ENCODE measurements at regions not wholly inside any gene's neighbourhood (a gene's known extent, or its start where the extent isn't known, plus 50 kb on each side); places are given as distances from the start of the nearest gene placed in this dataset.
"Not testable (repeated sequence)": the region's sequence is repeated elsewhere in the genome, so short reads cannot be mapped to it uniquely, and the experiment has no call there.

DNA sequence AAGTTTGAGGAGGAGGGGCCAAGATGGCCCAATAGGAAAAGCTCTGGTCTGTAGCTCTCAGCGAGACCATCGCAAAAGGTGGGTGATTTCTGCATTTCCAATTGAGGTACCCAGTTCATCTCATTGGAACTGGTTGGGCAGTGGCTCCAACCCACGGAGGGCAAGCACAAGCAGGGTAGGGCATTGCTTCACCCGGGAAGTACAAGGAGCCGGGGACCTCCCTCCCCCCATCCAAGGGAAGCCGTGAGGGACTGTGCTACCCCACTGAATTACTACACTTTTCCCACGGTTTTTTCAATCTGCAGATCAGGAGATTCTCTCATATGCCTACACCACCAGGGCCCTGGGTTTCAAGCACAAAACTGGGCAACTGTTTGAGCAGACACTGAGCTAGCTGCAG is 58.0 kb upstream of the EFCAB3 start:
- DNase-seq, result no peak

DNA sequence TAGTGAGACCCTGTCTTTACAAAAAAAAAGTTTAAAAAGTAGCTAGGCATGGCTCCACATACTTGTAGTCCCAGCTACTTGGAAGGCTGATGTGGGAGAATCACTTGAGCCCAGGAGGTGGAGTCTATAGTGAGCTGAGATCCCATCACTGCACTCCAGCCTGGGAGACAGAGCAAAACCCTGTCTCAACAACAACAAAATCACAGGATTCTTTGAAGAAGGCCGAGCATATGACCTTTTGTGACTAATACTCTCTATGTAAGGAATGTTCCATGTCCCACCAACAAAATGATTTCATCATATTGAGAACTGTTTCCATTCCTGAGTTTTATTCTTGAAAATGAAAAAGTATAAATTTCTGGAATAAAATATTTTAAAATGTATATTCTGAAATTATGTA is 58.9 kb upstream of the EFCAB3 start:
- DNase-seq, result no peak

DNA sequence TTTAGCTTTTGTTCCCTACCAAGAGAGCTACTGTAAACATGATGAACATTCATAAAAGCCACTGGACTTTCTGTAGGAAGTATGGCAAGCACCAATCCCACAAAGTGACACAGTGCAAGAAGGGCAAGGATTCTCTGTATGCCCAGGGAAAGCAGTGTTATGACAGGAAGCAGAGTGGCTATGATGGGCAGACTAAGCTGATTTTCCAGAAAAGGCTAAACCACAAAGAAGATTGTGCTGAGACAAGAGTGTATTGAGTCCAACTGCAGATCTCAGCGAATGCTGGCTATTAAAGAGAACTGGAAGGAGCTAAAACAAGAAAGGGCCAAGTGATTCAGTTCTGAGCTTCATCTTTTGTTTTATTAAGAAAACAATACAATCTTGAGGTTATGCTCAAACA is 60.5 kb upstream of the EFCAB3 start:
- DNase-seq, result no peak

DNA sequence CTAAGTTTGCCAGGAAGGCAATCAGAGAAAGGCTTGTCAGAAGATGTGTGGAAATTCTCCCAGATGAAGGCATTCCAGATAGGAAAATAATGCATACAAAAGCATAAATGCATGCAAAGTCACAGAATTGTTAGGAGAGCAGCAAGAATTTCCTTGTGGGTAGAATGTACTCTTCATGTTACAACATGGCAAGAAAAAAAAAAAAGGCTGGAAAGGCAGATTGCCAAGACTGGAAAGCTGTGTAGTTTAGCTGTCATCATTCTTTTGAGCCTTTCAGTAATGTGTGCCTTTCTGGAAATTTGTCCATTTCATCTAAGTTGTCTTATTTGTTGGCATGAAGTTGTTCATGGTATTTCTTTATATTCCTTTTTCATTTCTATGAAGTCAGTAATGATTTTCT is 71.0 kb upstream of the EFCAB3 start:
- no peak for DNase-seq

DNA sequence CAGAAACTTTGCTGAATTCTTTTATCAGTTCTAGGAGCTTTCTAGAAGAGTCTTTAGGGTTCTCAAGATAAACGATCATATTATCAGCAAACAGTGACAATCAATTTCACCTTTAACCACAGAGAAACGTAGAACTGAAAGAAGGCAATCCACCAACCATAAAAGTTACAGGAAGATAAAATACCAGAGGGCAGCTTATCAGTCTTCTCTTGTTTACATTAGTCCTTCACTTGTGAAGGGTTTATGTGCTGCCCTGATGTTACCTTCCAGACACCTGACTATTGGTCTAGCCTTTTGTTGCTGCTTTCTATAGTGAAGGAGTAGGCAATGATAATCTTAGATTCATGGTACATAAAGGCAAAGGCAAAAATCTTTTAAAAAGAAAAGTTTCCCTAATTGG is 73.2 kb upstream of the EFCAB3 start:
- no peak for DNase-seq

DNA sequence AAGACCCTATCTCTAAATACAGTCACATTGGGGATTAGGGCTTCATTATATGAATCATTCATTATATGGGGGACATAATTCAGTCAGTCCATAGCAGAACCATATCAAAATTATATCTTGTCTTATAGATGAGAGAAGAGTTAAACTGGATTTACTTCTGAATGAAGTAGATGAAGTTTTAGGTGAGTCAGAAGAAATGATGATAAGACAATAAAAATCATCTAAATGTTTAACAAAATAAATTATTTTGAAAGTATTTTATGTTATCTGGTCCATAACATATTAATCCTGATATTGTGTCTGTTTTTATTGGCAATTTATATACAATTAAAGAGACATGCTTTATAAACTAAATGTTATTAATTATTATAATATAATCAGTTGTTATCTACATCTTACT is 76.9 kb upstream of the EFCAB3 start:
- DNase-seq, result no peak

DNA sequence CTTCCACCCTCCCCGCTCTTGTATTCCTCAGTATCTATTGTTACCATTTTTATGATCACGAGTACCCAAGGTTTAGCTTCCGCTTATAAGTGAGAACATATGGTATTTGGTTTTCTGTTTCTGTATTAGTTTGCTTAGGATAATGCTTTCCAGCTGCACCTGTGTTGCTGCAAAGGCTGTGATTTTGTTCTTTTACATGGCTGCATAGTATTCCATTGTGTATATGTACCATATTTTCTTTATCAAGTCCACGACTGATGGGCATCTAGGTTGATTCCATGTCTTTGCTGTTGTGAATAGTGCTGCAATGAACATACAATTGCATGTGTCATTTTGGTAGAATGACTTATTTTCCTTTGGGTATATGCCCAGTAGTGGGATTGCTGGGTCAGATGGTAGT is 79.7 kb upstream of the EFCAB3 start:
- DNase-seq, result no peak

DNA sequence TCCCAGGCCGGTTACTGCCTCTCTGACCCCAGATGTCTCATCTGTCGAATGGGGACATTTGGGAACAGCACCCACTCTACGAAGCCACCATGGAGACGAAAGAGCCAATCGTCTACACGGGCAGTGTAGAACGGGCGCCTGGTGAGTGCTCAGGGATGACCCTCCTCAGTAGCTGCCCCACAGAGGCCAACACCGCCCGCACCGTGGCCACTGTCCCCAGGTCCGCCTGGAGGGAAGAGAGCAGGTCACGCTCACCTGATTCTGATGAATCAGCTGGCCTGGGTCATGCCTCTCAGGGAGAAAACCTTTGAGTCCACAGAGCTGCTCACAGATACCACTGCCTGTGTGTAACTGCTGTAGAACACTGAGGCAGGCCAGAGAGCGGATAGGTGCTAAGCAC is 105.1 kb upstream of the EFCAB3 start:
- not testable (repeated sequence) for DNase-seq

DNA sequence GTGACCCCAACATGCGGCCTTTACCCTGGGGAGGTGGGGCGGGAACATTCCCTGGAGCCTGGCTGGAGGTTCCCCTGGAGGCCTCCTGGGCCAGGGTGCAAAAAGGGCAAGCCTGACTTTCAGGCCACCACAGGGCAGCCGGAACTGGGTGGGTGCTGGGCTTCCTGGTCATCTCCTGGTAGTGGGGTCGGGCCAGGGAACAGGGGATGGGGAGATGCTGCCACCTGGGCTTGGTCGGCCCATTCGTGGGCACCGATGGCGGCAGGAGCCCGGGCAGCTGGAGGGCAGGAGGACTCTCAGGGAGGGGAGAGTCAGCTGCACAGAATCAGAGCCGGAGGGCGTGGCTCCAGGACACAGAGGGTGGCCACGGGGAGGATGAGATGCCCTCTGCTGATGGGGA is 112.0 kb upstream of the EFCAB3 start:
- DNase-seq, result not testable (repeated sequence)

DNA sequence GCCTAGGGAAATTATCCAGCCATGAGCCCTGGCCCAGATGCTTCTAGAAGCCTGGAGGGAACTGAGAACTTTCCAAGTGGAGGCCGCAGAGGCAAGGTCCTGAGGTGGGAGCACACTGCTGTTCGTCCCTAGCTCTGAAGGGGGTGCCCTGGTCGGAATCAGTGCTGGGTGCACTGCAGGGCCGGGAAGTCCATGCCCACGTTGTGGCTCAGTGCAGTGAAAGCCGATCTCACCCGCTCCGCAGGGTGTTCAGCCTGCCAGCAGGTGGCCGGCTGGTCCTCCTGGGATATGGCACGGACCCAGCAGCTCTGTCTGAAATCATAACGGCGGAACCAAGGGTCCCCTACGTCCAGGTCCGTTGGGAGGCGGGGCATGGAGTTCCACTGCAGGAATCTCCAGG is 115.4 kb upstream of the EFCAB3 start:
- DNase-seq, result not testable (repeated sequence)

DNA sequence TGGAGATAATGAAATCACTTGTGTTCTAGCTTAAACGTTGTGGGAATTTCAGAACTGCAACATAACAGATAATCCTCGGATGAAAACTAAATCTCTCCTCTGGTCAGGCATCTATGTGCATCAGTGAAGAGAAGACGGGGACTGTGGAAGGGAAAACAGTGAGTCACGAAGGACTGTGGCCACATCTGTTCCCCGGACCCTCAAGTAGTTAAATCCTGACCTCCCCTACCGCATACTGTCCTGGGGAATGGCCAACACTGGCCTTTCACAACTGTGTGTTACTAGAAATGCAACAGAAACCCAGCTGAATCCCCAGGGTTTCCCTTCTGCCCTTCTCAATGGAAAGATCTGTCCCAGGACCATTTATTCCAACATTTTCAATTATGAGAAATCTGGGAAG is 124.6 kb upstream of the EFCAB3 start:
- DNase-seq, result not testable (repeated sequence)

DNA sequence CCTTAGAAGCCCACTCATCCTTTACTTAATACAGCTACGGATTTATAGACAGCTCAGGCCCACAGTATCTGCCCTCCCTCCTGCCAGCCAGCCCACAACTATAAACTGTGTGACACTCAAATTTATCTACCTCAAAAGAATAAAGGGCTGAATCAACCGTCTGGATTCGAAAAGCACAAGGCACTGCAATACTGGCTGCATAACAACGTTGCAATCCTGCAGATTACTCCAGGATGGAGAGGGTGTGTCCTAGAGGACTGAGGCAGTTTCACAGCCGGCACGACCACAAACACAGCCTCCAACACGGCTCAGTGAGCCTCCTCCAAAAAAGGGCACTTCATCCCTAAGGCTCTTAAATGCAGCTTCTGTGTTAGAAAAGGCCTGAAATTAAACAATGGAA is 138.3 kb upstream of the EFCAB3 start:
- not testable (repeated sequence) for DNase-seq

DNA sequence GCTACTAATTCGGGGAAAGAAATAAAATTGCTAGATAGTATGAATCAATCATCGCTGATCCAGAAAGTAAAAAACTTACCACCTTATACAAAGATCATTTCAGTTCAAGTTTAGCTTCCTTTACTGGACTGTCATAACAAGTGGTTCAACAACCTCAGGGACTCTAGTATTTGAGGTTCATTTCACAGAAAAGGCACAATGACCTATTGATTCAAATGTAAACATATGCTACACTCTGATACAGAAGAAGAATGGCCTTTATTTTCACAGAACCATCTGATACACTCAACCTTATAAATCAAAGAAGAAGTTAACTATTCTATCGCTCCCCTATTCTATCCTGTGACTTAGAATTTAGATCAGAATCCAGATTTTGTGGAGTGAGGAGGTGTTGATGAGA is 140.8 kb upstream of the EFCAB3 start:
- not testable (repeated sequence) for DNase-seq

DNA sequence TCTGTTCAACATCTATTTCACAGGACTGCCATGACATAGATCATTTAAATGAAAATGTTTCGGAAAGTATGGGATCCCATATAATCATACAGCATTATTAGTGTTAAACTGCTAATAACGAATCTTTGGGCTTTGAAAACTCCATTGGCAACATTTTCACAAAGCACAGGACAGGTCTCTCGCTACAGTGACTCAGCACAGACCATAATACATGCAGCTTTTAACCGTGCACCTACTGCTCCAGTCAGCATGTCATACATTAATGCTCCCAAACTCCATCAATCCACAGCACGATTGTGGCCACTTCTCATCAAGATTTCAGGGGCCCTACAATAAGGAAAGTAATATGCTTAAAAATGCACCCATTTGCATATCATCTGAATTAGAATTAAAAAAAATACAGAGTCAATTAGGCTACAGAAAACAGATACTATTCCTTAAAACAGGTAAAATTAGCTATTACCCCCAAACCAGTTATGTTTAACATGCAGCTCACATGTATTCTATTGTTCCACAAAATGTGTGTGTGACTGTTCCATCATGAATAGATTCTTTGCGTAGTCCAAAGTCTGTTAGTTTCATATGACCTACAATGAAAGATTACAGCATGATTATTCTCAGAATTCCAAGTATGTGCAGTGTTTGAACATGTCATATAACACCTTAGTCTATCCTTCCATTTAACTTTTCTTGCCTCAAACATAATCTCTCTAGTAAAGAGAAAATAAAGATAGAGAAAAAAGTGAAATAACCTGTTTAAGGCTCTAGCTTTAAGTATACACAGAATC is 141.6 kb upstream of the EFCAB3 start:
- not testable (repeated sequence) for DNase-seq

DNA sequence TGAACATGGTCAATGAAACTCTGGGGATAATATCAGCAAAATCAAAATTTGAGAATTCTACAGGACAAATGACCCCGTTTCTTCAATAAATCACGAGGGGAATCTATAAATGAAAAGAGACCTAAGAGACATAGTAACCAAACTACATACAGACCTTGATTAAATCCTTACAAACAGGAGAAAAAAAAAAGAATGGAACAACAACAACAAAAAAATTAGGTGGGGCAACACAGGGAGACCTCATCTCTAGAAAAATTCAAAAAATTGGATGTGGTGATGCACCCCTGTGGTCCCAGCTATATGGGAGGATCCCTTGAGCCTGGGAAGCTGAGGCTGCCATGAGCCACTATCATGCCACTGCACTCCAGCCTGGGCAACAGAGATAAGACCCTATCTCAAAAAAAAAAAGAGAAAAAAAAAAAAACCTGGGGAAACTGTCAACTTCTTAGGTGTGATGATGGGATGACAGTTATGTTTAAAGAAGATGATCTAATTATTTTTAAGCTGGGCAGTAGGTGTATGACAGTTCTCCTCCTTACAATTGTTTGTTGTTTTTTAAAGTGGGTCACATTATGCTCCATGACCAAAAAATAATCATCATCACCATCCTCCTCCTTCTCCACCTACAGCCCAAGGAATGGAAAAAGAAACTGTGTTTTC is 146.4 kb upstream of the EFCAB3 start:
- not testable (repeated sequence) for DNase-seq

DNA sequence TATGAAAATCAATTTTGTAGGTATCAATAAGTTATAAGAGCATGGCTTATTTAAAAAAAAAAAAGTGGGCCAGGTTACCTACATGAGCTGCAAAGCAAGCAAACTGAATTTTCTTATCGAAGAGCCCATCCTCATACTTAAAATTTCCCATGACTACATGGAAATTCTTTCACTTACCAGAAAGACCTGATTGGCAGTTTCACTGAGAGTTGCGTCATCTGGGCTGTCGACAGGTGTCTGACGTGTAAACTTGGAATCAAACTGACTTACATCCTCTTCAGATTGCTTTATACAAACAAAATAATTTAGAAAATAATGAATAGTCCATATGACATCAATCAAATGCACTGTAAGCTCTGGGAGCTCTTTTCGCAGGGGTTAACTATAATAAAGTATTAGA is 149.1 kb upstream of the EFCAB3 start:
- DNase-seq, result not testable (repeated sequence)

DNA sequence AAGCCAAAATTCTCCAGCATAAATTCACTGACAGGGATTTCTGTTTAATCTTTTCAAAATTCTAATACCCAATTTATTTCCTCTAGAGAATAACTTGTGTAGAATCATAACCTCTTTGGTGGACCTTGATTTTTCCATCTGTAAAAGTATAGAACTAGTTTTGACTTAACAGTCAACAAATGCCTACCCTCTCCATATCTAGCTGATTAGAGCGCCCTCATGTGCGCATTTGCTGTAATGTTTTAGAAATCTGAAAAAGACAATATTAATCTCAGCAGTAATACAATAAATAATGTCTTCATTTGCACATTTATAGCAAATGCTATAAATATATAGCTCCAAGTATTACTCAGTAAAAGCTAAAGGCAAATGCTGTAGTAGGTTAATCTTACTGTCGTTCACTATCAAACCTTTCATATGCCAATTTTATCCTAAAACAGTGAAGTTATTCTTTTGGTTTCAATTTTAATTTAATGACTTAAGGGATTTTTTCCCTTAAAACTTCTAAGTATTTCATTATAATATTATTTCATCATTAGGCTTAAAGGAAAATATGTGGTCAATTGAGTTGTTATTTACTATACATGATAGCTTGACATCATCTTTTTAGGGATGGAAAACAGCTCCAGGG is 153.6 kb upstream of the EFCAB3 start:
- not testable (repeated sequence) for DNase-seq

DNA sequence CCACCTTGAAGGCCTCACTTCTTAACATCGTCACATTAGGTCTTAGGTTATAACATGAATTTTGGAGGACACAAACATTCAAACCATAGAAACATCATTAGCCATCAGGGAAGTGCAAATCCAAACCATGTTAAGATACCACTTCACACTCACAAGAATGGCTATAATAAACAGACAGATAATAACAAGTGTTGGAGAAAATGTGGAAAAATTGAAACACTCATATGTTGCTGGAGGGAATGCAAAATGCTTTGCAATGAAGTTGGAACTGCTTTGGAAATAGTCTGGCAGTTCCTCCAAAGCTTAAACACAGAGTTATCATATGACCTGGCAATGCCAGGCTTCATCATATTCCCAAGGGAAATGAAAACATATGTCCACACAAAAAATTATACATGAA is 156.8 kb upstream of the EFCAB3 start:
- not testable (repeated sequence) for DNase-seq

DNA sequence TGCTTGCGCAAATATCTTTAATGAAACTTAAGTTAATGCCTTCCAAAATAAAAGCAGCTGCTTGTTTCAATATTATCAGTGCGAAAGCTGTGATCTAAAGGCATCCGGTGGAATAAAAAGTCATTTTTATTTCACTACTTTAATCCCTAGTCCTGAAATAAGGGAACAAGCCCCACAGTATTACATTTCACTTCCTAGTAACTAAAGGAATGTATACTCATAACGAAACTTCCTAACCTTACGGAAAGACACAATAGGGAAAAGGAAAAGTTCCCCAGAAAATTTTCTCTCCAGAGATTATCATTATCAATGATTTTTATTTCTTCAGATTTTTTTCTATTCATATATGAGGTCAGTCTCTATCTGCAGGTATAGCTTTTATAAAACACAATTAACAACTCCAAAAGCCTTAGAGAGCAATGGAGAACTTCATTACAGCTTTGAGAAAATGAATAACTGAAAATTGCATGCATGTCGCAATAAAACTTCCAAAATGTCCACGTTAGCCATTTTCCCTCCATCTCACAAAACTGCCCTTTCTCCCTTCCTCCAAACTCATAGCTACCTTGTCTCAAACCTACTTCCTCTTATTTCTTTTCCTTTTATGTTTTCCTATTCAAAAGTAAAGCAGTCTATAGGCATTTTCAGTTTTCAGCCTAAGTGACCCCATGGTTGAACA is 154.3 kb upstream of the MED13 start:
- DNase-seq, result no peak

DNA sequence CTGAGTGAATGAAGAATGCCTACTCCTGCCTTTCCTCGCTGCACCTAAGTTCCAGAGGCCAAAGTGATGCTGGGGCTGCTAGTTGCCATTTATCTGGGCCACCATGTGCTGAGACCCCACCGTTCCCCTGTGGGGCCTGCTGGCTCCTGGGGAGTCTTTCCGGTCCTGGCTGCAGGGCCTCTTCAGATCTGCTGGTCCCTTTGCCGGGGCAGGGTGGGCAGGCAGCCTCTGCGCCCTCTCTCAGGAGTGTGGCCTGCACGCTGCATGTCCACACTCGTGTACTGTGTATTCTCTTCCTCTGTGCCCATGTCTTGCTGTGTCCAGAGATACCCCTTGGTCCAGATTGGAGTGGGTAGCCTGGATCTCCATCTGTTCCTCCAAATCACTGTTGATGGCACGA is 151.8 kb upstream of the MED13 start:
- DNase-seq, result no peak

DNA sequence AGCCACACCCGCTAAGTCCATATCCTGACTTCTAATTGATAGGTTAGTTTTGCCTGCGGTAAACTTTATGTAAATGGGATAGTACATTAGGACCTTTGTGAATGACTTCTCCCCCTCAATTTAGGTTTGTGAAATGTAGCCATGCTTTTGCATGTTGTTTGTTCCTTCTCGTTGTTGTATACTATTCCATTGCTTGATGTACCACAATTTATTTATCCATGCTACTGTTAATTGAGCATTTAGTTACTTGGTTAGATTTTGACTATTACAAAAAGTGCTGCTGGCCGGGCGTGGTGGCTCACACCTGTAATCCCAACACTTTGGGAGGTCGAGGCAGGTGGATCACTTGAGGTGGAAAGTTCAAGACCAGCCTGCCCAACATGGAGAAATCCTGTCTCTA is 150.8 kb upstream of the MED13 start:
- not testable (repeated sequence) for DNase-seq

DNA sequence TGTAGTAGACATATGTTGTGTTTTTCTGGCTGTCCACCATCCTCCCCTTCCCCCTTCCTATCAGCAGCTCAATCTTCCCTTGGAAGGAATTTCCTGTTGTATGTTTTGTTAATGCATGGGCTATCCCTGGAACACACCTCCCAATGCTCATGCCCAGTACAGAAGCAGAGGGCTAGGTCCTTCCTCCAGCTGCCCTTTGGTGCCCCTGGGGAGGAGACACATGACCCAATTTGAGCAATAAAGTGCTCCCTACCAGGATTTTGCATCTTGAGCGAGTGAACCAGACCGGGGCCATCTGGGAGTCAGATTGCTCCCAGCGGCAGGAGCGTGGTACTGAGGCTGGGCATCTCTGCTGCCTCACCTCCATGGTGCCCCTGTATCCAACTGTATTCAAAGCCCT is 141.5 kb upstream of the MED13 start:
- no peak for DNase-seq

DNA sequence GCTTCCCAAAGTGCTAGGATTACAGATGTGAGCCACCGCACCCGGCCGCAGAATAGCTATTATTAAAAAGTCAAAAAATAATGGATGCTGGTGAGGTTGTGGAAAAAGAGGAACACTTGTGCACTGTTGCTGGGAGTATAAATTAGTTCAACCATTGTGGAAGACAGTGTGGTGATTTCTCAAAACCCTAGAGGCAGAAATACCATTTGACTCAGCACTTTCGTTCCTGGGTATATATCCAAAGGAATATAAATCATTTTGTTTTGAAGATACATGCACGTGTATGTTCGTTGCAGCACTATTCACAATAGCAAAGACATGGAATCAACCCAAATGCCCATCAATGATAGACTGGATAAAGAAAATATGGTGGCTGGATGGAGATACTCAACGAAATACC is 132.1 kb upstream of the MED13 start:
- DNase-seq, result not testable (repeated sequence)
